ENCODE measurements at regions not wholly inside any gene's neighbourhood (a gene's known extent, or its start where the extent isn't known, plus 50 kb on each side); places are given as distances from the start of the nearest gene placed in this dataset.

GRCh38 chr2:2563309-2563860 is 232.3 kb upstream of the MYT1L start:
- 90 to 92% methylated on average over 1 to 8 of the region's 8 CpGs for WGBS, 2 experiments (ENCODE audit: insufficient coverage in 1 of 2, insufficient read length in 1 of 2)
- no peaks in the 10 kb centered on the region for H3K9me3 ChIP-seq (ENCODE audit: control insufficient read depth, low read length)
- no peak overlapping the region for H3K4me3 Mint-ChIP-seq
- H3K9me3 Mint-ChIP-seq, result no peaks in the 10 kb centered on the region
- H3K27ac ChIP-seq (ENCODE audit: low read depth, low read length), result no peak overlapping the region
- H3K4me1 Mint-ChIP-seq, result peaks cover 16% of the 10 kb centered on the region
- H3K4me1 ChIP-seq (ENCODE audit: control insufficient read depth, insufficient read depth, low read length), result no peaks in the 10 kb centered on the region
- no peak for TF ChIP-seq CTCF (conservative IDR thresholded peaks at IDR 0.05)
- peaks cover 1% of the 10 kb centered on the region for H3K27me3 Mint-ChIP-seq (ENCODE audit: insufficient read depth)
- no peaks in the 10 kb centered on the region for H3K36me3 ChIP-seq (ENCODE audit: control insufficient read depth, insufficient read depth, low read length)
- DNase-seq, result no peak
- H3K27ac Mint-ChIP-seq, result no peak overlapping the region
- no peak overlapping the region for H3K9ac ChIP-seq (ENCODE audit: extremely low read depth, low read length, poor library complexity, severe bottlenecking)
- H3K27me3 ChIP-seq (ENCODE audit: control insufficient read depth, insufficient read depth, low read length, poor library complexity, severe bottlenecking), result no peaks in the 10 kb centered on the region
- H3K36me3 Mint-ChIP-seq (ENCODE audit: low read depth), result no peaks in the 10 kb centered on the region
- no peak overlapping the region for H3K4me3 ChIP-seq (ENCODE audit: low read length)

- no peak overlapping the region for H3K9ac ChIP-seq (ENCODE audit: extremely low read depth, low read length, poor library complexity, severe bottlenecking)
- Mint-ChIP-seq H3K4me1 (peaks cover 16% of the 10 kb centered on the region), H3K27me3 (ENCODE audit: insufficient read depth) (peaks cover 1% of the 10 kb centered on the region), H3K36me3 (ENCODE audit: low read depth) (no peaks in the 10 kb centered on the region), H3K4me3 (no peak overlapping the region), H3K27ac (no peak overlapping the region), H3K9me3 (no peaks in the 10 kb centered on the region)
- no peaks in the 10 kb centered on the region for H3K36me3 ChIP-seq (ENCODE audit: control insufficient read depth, insufficient read depth, low read length)
- H3K4me3 ChIP-seq (ENCODE audit: low read length), result no peak overlapping the region
- WGBS, 2 experiments (ENCODE audit: insufficient coverage in 1 of 2, insufficient read length in 1 of 2), result 83 to 100% methylated on average over 2 to 5 of the region's 5 CpGs
- peak; percentile 30 for DNase-seq
- no peak for TF ChIP-seq CTCF (conservative IDR thresholded peaks at IDR 0.05)
- no peak overlapping the region for H3K27ac ChIP-seq (ENCODE audit: low read depth, low read length)
- H3K27me3 ChIP-seq (ENCODE audit: control insufficient read depth, insufficient read depth, low read length, poor library complexity, severe bottlenecking), result no peaks in the 10 kb centered on the region
- no peaks in the 10 kb centered on the region for H3K4me1 ChIP-seq (ENCODE audit: control insufficient read depth, insufficient read depth, low read length)
- no peaks in the 10 kb centered on the region for H3K9me3 ChIP-seq (ENCODE audit: control insufficient read depth, low read length)
Observed at GRCh38 chr2:2562867-2563266, 231.8 kb upstream of the MYT1L start.

- no peak for TF ChIP-seq CTCF (conservative IDR thresholded peaks at IDR 0.05)
- no peaks in the 10 kb centered on the region for H3K9me3 ChIP-seq (ENCODE audit: control insufficient read depth, low read length)
- no peak overlapping the region for H3K27ac Mint-ChIP-seq
- no peak overlapping the region for H3K9ac ChIP-seq (ENCODE audit: extremely low read depth, low read length, poor library complexity, severe bottlenecking)
- no peaks in the 10 kb centered on the region for H3K4me1 ChIP-seq (ENCODE audit: control insufficient read depth, insufficient read depth, low read length)
- DNase-seq, result peak; percentile 28
- H3K36me3 Mint-ChIP-seq (ENCODE audit: low read depth), result no peaks in the 10 kb centered on the region
- H3K4me3 Mint-ChIP-seq, result no peak overlapping the region
- H3K4me3 ChIP-seq (ENCODE audit: low read length), result no peak overlapping the region
- WGBS, 2 experiments (ENCODE audit: insufficient coverage in 1 of 2, insufficient read length in 1 of 2), result 89 to 98% methylated on average over 9 to 14 of the region's 14 CpGs
- H3K4me1 Mint-ChIP-seq, result peaks cover 16% of the 10 kb centered on the region
- no peaks in the 10 kb centered on the region for H3K27me3 ChIP-seq (ENCODE audit: control insufficient read depth, insufficient read depth, low read length, poor library complexity, severe bottlenecking)
- H3K27ac ChIP-seq (ENCODE audit: low read depth, low read length), result no peak overlapping the region
- no peaks in the 10 kb centered on the region for H3K36me3 ChIP-seq (ENCODE audit: control insufficient read depth, insufficient read depth, low read length)
- H3K27me3 Mint-ChIP-seq (ENCODE audit: insufficient read depth), result peaks cover 1% of the 10 kb centered on the region
- no peaks in the 10 kb centered on the region for H3K9me3 Mint-ChIP-seq
Observed at GRCh38 chr2:2561346-2562095, 230.4 kb upstream of the MYT1L start.
